Astrocyte (in vitro differentiated cells and primary cell): ENCODE measurements at regions not wholly inside any gene's neighbourhood (a gene's known extent, or its start where the extent isn't known, plus 50 kb on each side); places are given as distances from the start of the nearest gene placed in this dataset.

Experiments
- EZH2 ChIP-seq: IDR thresholded peaks from 2 replicates; pipeline ENCODE4 v1.6.1; 2012; ENCODE audit warnings: mild to moderate bottlenecking, low read length, inconsistent platforms; ENCODE audit not compliant: insufficient read depth
- TF ChIP-seq, protein P1 (sequence below): IDR thresholded peaks from 2 replicates; pipeline ENCODE4 v1.5.1; 2011; ENCODE audit warnings: low read depth, mild to moderate bottlenecking, inconsistent platforms, low read length, moderate library complexity; ENCODE audit not compliant: insufficient read depth

DNA sequence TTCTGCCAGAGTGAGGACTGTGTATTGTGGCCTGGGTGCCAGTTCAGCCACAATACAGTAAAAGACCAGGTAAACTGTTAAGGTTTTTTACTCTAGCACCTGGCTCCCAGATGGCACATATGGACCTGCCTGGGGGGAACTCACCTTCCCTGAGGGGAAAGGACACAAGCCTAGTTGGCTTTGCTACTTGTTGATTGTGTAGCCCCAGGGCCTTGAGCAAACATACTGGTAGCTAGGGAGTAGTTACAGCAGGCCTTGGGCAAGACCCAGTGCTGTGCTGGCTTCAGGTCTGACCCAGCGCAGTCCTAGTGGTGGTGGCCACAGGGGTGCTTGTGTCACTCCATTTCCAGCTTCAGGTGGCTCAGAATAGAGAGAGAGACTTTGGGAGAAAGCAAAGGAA is 216.4 kb downstream of the KLHL28 start:
- TF ChIP-seq, protein P1, sequence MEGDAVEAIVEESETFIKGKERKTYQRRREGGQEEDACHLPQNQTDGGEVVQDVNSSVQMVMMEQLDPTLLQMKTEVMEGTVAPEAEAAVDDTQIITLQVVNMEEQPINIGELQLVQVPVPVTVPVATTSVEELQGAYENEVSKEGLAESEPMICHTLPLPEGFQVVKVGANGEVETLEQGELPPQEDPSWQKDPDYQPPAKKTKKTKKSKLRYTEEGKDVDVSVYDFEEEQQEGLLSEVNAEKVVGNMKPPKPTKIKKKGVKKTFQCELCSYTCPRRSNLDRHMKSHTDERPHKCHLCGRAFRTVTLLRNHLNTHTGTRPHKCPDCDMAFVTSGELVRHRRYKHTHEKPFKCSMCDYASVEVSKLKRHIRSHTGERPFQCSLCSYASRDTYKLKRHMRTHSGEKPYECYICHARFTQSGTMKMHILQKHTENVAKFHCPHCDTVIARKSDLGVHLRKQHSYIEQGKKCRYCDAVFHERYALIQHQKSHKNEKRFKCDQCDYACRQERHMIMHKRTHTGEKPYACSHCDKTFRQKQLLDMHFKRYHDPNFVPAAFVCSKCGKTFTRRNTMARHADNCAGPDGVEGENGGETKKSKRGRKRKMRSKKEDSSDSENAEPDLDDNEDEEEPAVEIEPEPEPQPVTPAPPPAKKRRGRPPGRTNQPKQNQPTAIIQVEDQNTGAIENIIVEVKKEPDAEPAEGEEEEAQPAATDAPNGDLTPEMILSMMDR: no peak
- TF ChIP-seq EZH2: no peak
